22Rv1 (cell line): ENCODE measurements at regions not wholly inside any gene's neighbourhood (a gene's known extent, or its start where the extent isn't known, plus 50 kb on each side); places are given as distances from the start of the nearest gene placed in this dataset.

Source experiments
- ZFX ChIP-seq: fragments of 450-650 bp; IDR thresholded peaks from 2 replicates; pipeline ENCODE4 v1.6.1; 2017; ENCODE audit warnings: antibody characterized with exemption, borderline replicate concordance
- TF ChIP-seq, protein P1 (sequence below): fragments of 450-650 bp; IDR thresholded peaks from 2 replicates; pipeline ENCODE4 v1.5.1; 2017; ENCODE audit warnings: mild to moderate bottlenecking

DNA sequence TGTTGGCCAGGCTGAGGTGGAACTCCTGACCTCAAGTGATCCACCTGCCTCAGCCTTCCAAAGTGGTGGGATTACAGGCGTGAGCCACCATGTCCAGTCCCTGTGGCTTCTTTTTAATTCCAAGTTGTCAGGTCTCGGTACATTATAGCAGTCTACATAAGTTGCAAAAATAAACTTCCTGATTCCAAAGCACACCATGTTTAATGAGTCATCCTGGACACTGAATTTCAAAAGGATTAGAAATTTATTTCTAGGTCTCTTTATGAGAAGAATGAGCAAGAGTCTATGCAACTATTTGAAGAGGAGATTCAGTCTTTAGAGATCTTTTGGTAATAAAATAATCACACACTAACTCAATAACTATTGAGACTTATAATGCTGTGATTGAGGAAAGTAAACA, 63.9 kb upstream of the MCHR2 start:
- TF ChIP-seq, protein P1, sequence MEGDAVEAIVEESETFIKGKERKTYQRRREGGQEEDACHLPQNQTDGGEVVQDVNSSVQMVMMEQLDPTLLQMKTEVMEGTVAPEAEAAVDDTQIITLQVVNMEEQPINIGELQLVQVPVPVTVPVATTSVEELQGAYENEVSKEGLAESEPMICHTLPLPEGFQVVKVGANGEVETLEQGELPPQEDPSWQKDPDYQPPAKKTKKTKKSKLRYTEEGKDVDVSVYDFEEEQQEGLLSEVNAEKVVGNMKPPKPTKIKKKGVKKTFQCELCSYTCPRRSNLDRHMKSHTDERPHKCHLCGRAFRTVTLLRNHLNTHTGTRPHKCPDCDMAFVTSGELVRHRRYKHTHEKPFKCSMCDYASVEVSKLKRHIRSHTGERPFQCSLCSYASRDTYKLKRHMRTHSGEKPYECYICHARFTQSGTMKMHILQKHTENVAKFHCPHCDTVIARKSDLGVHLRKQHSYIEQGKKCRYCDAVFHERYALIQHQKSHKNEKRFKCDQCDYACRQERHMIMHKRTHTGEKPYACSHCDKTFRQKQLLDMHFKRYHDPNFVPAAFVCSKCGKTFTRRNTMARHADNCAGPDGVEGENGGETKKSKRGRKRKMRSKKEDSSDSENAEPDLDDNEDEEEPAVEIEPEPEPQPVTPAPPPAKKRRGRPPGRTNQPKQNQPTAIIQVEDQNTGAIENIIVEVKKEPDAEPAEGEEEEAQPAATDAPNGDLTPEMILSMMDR = no peak
- TF ChIP-seq ZFX = no peak
